Testis (tissue), 2 donors: ENCODE measurements at regions not wholly inside any gene's neighbourhood (a gene's known extent, or its start where the extent isn't known, plus 50 kb on each side); places are given as distances from the start of the nearest gene placed in this dataset.

ENCODE experiments used
- CTCF ChIP-seq, 3 experiments: fragments of 450-650 bp in 2 of 3; fragments of 200-600 bp in 1 of 3; sonication (generic) in 1 of 3; IDR thresholded peaks; one replicate each; pipeline ENCODE4 v1.5.1; 2016 to 2019; ENCODE audit warnings: antibody characterized with exemption in 3 of 3, mild to moderate bottlenecking in 2 of 3, moderate library complexity in 1 of 3
- POLR2A ChIP-seq: fragments of 450-650 bp; IDR thresholded peaks from one replicate; pipeline ENCODE4 v1.6.1; 2017; ENCODE audit warnings: antibody characterized with exemption, mild to moderate bottlenecking, moderate library complexity

- TF ChIP-seq POLR2A (no peak), CTCF (IDR thresholded peaks at IDR 0.05) (no peak)
Observed at GRCh38 chr1:87167157-87167789, 161.4 kb upstream of the LMO4 start.
